PC-3 (cell line): ENCODE measurements at regions not wholly inside any gene's neighbourhood (a gene's known extent, or its start where the extent isn't known, plus 50 kb on each side); places are given as distances from the start of the nearest gene placed in this dataset.

Experiments used
- ATAC-seq: fragments of 200-7000 bp; cut with Tn5 transposase; 2 replicates; pipeline ENCODE4 v1.9.1; 2020; ENCODE audit warnings: mild to moderate bottlenecking, moderate library complexity
- BruUV-seq: library from RNA; stranded (reverse); fragments of 400-500 nt; replicated peaks from 2 replicates; lab custom pipeline; 2021; lab: Mats Ljungman, UMichigan
- CTCF ChIA-PET: fragments of 300-600 bp; sonication (Branson Sonifier 250); formaldehyde crosslinking; loops from one replicate; lab custom pipeline; 2022; ENCODE audit warnings: antibody characterized with exemption; lab: Charles Lee
- POLR2A ChIA-PET: fragments of 300-600 bp; sonication (Branson Sonifier 250); formaldehyde crosslinking; loops from one replicate; lab custom pipeline; 2022; ENCODE audit warnings: antibody characterized with exemption; ENCODE audit not compliant: unreplicated experiment; lab: Charles Lee
- DNase-seq: peaks from one replicate; pipeline ENCODE4 v3.0.0-alpha.2; 2015
- H2AFZ ChIP-seq: fragments of 300-600 bp; sonication (generic); 2 replicates; pipeline ENCODE4 v1.6.0; 2016; ENCODE audit warnings: antibody characterized with exemption, low read length
- H3F3A ChIP-seq: fragments of 300-600 bp; sonication (generic); one replicate; pipeline ENCODE4 v1.6.0; 2017; ENCODE audit warnings: antibody characterized with exemption, low read length, control low read depth, mild to moderate bottlenecking; ENCODE audit not compliant: unreplicated experiment
- H3K27ac ChIP-seq: fragments of 300-600 bp; sonication (generic); 2 replicates; pipeline ENCODE4 v1.5.1; 2016; ENCODE audit warnings: mild to moderate bottlenecking, low read length
- H3K27me3 ChIP-seq: fragments of 300-600 bp; sonication (generic); 2 replicates; pipeline ENCODE4 v1.6.1; 2016; ENCODE audit warnings: low read length, mixed read lengths
- H3K36me3 ChIP-seq: fragments of 300-600 bp; sonication (generic); 2 replicates; pipeline ENCODE4 v1.6.1; 2016; ENCODE audit warnings: low read depth, mixed run types, low read length, mixed read lengths
- H3K4me1 ChIP-seq: fragments of 300-600 bp; sonication (generic); 2 replicates; pipeline ENCODE4 v1.5.1; 2016; ENCODE audit warnings: low read length; ENCODE audit not compliant: insufficient read depth
- H3K4me2 ChIP-seq: fragments of 300-600 bp; sonication (generic); 2 replicates; pipeline ENCODE4 v1.6.0; 2016; ENCODE audit warnings: low read length
- H3K4me3 ChIP-seq: fragments of 300-600 bp; sonication (generic); 2 replicates; pipeline ENCODE4 v1.5.1; 2016; ENCODE audit warnings: mild to moderate bottlenecking, low read length, mixed read lengths
- H3K79me2 ChIP-seq: fragments of 300-600 bp; sonication (generic); 2 replicates; pipeline ENCODE4 v1.6.1; 2017; ENCODE audit warnings: low read length, mixed read lengths
- H3K9ac ChIP-seq: fragments of 300-600 bp; sonication (generic); 2 replicates; pipeline ENCODE4 v1.6.0; 2016; ENCODE audit warnings: mild to moderate bottlenecking, low read length
- H3K9me2 ChIP-seq: fragments of 300-600 bp; sonication (generic); replicated peaks from 2 replicates; pipeline ENCODE4 v1.6.1; 2016; ENCODE audit warnings: mixed run types, low read length, mixed read lengths
- H3K9me3 ChIP-seq: fragments of 300-600 bp; sonication (generic); 2 replicates; pipeline ENCODE4 v1.6.1; 2016; ENCODE audit warnings: low read length, mixed read lengths
- H4K20me1 ChIP-seq: fragments of 300-600 bp; sonication (generic); 2 replicates; pipeline ENCODE4 v1.6.1; 2016; ENCODE audit warnings: low read length, mixed read lengths
- EZH2 ChIP-seq: fragments of 300-600 bp; sonication (generic); IDR thresholded peaks from one replicate; pipeline ENCODE4 v1.6.1; 2017; ENCODE audit warnings: antibody characterized with exemption, mild to moderate bottlenecking, low read length; ENCODE audit not compliant: unreplicated experiment
- EZH2phosphoT487 ChIP-seq: fragments of 300-600 bp; sonication (generic); IDR thresholded peaks from 2 replicates; pipeline ENCODE4 v1.6.1; 2018; ENCODE audit warnings: mild to moderate bottlenecking, antibody characterized with exemption, low read length, borderline replicate concordance
- intact Hi-C: fragments of 100-400 bp; cut with micrococcal nuclease; formaldehyde crosslinking; loops from 2 replicates; pipeline ENCODE4 v1.9.0; 2023
- TF ChIP-seq, protein P1 (sequence below): fragments of 300-600 bp; sonication (generic); conservative IDR thresholded peaks from 2 replicates; pipeline ENCODE4 v1.5.1; 2017; ENCODE audit warnings: antibody characterized with exemption, low read depth, mild to moderate bottlenecking, low read length

DNA sequence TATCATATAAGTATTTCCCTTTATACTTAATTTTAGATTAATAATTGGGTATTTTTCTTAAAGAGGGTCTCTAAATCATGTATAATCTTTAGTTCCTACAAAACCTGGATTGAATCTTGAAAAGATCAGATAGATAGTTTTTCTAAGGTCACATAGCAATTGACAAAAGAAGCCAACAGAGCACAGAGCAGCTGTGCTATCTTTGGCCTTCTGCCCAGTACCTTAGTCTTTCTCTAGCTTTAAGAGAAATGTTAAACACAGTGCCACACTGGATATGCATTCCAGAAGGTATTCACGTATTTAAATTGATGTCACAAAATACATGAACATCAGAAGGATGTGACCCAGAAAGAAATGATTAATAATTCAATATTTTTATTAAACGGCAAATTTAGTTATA lies 86.8 kb downstream of the C21orf91 start:
- Histone ChIP-seq H3K9ac (no peak overlapping the region), H3K4me1 (no peaks in the 10 kb centered on the region), H4K20me1 (no peaks in the 10 kb centered on the region), H3K79me2 (no peaks in the 10 kb centered on the region), H3K4me2 (no peak overlapping the region), H3K36me3 (no peaks in the 10 kb centered on the region), H2AFZ (no peak overlapping the region), H3F3A (no peaks in the 10 kb centered on the region), H3K27ac (no peak overlapping the region), H3K4me3 (no peak overlapping the region), H3K9me3 (no peaks in the 10 kb centered on the region), H3K9me2 (no peaks in the 10 kb centered on the region), H3K27me3 (no peaks in the 10 kb centered on the region)
- DNase-seq (peak; percentile 19), ATAC-seq (no peak)
- intact Hi-C loops = no loop called here
- no TSS peak for BruUV-seq
- ChIA-PET CTCF (no interaction called here), POLR2A (no interaction called here)
- TF ChIP-seq EZH2 (no peak), EZH2phosphoT487 (no peak)
- TF ChIP-seq, protein P1, sequence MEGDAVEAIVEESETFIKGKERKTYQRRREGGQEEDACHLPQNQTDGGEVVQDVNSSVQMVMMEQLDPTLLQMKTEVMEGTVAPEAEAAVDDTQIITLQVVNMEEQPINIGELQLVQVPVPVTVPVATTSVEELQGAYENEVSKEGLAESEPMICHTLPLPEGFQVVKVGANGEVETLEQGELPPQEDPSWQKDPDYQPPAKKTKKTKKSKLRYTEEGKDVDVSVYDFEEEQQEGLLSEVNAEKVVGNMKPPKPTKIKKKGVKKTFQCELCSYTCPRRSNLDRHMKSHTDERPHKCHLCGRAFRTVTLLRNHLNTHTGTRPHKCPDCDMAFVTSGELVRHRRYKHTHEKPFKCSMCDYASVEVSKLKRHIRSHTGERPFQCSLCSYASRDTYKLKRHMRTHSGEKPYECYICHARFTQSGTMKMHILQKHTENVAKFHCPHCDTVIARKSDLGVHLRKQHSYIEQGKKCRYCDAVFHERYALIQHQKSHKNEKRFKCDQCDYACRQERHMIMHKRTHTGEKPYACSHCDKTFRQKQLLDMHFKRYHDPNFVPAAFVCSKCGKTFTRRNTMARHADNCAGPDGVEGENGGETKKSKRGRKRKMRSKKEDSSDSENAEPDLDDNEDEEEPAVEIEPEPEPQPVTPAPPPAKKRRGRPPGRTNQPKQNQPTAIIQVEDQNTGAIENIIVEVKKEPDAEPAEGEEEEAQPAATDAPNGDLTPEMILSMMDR = no peak

DNA sequence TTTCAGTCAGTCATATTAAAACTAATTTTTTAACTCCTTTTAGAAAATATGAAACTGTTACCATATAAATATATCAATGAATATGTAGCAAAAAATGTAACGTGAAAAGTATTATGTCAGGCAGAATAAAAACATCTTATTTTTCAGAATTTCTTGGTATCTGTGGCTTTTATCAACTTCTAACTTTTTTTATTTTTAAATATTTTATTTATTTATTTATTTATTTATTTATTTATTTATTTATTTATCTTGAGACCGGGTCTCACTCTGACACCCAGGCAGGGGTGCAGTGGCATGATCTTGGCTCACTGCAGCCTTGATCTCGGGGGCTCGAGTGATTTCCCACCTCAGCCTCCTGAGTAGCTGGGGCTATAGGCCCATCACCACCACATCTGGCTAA lies 87.6 kb downstream of the C21orf91 start:
- H3K9me3 ChIP-seq = no peaks in the 10 kb centered on the region
- no peaks in the 10 kb centered on the region for H3K4me1 ChIP-seq
- H3K9ac ChIP-seq = no peak overlapping the region
- no TSS peak for BruUV-seq
- no peaks in the 10 kb centered on the region for H4K20me1 ChIP-seq
- no peaks in the 10 kb centered on the region for H3K79me2 ChIP-seq
- ChIA-PET POLR2A (no interaction called here), CTCF (no interaction called here)
- no peak for ATAC-seq
- H3K4me3 ChIP-seq = no peak overlapping the region
- H2AFZ ChIP-seq = no peak overlapping the region
- no peaks in the 10 kb centered on the region for H3K27me3 ChIP-seq
- no peak overlapping the region for H3K27ac ChIP-seq
- DNase-seq = no peak
- H3K4me2 ChIP-seq = no peak overlapping the region
- no peaks in the 10 kb centered on the region for H3F3A ChIP-seq
- no peaks in the 10 kb centered on the region for H3K36me3 ChIP-seq
- intact Hi-C loops = no loop called here
- TF ChIP-seq EZH2phosphoT487 = no peak
- TF ChIP-seq, protein P1 = no peak
- no peak for TF ChIP-seq EZH2
- no peaks in the 10 kb centered on the region for H3K9me2 ChIP-seq

DNA sequence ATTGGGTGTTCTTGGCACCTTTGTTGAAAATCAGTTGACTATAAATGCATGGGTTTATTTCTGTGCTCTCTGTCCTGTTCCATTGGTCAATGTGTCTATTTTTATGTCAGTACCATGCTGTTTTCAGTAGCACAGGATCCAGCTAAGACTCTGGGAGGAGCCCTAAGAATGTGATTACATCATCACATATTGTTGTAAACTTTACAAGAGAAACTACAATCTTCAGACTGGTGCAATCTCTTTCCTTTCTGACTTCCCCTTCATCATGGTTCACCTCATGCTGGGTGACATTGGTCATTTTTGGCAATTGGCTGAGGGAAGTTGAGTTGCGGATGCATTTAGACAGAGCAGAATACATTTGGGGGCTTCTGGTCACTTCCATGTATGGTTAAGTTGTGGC lies 88.4 kb downstream of the C21orf91 start:
- no peak overlapping the region for H2AFZ ChIP-seq
- H3K9me3 ChIP-seq = no peaks in the 10 kb centered on the region
- POLR2A ChIA-PET = interaction anchor here (0.6 kb wide), 1 partner anchor 1483 kb away, joined by 8 read pairs; no protein-coding TSS in a partner anchor
- no peaks in the 10 kb centered on the region for H3F3A ChIP-seq
- no peak overlapping the region for H3K4me2 ChIP-seq
- H3K27ac ChIP-seq = no peak overlapping the region
- no TSS peak for BruUV-seq
- H4K20me1 ChIP-seq = no peaks in the 10 kb centered on the region
- CTCF ChIA-PET = no interaction called here
- TF ChIP-seq EZH2phosphoT487 (no peak), EZH2 (no peak)
- TF ChIP-seq, protein P1 = no peak
- no peaks in the 10 kb centered on the region for H3K27me3 ChIP-seq
- intact Hi-C loops = no loop called here
- no peaks in the 10 kb centered on the region for H3K4me1 ChIP-seq
- H3K9ac ChIP-seq = no peak overlapping the region
- H3K9me2 ChIP-seq = no peaks in the 10 kb centered on the region
- peak; percentile 11 for DNase-seq
- H3K36me3 ChIP-seq = no peaks in the 10 kb centered on the region
- no peak overlapping the region for H3K4me3 ChIP-seq
- no peak for ATAC-seq
- H3K79me2 ChIP-seq = no peaks in the 10 kb centered on the region
